ENCODE measurements at regions not wholly inside any gene's neighbourhood (a gene's known extent, or its start where the extent isn't known, plus 50 kb on each side); places are given as distances from the start of the nearest gene placed in this dataset.

- H3K27me3 ChIP-seq (ENCODE audit: insufficient read depth, poor library complexity, severe bottlenecking): no peaks in the 10 kb centered on the region
- TF ChIP-seq CTCF (IDR thresholded peaks at IDR 0.05; ENCODE audit: poor library complexity, severe bottlenecking): no peak
- H3K4me1 ChIP-seq (ENCODE audit: insufficient read depth, poor library complexity, severe bottlenecking): peaks cover 45% of the 10 kb centered on the region
- peak overlapping the region; percentile 88 for H3K27ac ChIP-seq (ENCODE audit: poor library complexity, severe bottlenecking)
- H3K9me3 ChIP-seq (ENCODE audit: severe bottlenecking): no peaks in the 10 kb centered on the region
- H3K36me3 ChIP-seq (ENCODE audit: low read depth): no peaks in the 10 kb centered on the region
- no peak overlapping the region for H3K4me3 ChIP-seq (ENCODE audit: severe bottlenecking)
- ATAC-seq (ENCODE audit: low read depth): peak; percentile 82
- DNase-seq (ENCODE audit: low spot score): peak; percentile 73
Observed at GRCh38 chr20:58014628-58015315, 213.7 kb downstream of the ANKRD60 start.

DNA sequence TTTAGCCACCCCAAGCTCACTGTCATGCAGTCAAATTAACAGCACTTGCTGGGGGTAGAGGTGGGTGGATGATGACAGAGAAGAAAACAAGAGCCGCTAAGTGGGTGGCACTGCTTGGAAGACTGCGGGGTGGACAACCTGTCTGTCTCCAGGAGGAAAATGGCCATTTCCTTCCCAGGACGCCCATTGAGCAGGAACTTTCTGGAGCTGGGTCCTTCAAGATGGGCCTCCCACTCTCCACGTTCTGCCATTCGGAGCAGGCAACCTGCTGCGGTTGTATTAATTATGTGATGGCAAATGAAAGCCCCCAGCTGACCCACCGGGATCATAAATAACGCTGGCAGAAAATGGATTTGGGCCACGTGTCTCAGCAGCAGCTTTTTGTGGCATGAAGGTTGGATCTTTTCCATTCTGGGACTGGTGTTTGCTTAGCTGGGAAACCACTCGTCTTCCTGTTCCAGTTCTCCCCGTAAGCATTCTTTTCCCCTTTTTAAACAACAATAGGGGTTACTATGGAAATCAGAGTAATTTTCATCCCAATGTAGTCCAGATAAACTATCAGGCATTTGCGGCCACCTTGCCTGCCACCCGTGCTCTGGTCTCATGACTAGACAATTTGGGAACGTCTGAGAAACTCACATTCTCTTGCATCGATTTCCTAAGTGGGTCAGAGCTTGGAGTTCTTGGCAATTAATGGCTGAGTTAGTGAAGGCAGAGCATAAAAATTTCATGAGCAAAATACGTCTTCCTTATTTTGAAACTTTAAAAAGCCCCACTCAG lies 215.5 kb downstream of the ANKRD60 start:
- H3K9me3 ChIP-seq (ENCODE audit: severe bottlenecking): no peaks in the 10 kb centered on the region
- no peaks in the 10 kb centered on the region for H3K27me3 ChIP-seq (ENCODE audit: insufficient read depth, poor library complexity, severe bottlenecking)
- no peak for TF ChIP-seq CTCF (IDR thresholded peaks at IDR 0.05; ENCODE audit: poor library complexity, severe bottlenecking)
- ATAC-seq (ENCODE audit: low read depth): no peak
- peaks cover 33% of the 10 kb centered on the region for H3K4me1 ChIP-seq (ENCODE audit: insufficient read depth, poor library complexity, severe bottlenecking)
- DNase-seq (ENCODE audit: low spot score): peak; percentile 57
- H3K4me3 ChIP-seq (ENCODE audit: severe bottlenecking): no peak overlapping the region
- H3K36me3 ChIP-seq (ENCODE audit: low read depth): no peaks in the 10 kb centered on the region
- no peak overlapping the region for H3K27ac ChIP-seq (ENCODE audit: poor library complexity, severe bottlenecking)

GRCh38 chr20:58011947-58012610 lies 216.4 kb downstream of the ANKRD60 start:
- Histone ChIP-seq H3K36me3 (ENCODE audit: low read depth) (no peaks in the 10 kb centered on the region), H3K4me3 (ENCODE audit: severe bottlenecking) (no peak overlapping the region)

DNA sequence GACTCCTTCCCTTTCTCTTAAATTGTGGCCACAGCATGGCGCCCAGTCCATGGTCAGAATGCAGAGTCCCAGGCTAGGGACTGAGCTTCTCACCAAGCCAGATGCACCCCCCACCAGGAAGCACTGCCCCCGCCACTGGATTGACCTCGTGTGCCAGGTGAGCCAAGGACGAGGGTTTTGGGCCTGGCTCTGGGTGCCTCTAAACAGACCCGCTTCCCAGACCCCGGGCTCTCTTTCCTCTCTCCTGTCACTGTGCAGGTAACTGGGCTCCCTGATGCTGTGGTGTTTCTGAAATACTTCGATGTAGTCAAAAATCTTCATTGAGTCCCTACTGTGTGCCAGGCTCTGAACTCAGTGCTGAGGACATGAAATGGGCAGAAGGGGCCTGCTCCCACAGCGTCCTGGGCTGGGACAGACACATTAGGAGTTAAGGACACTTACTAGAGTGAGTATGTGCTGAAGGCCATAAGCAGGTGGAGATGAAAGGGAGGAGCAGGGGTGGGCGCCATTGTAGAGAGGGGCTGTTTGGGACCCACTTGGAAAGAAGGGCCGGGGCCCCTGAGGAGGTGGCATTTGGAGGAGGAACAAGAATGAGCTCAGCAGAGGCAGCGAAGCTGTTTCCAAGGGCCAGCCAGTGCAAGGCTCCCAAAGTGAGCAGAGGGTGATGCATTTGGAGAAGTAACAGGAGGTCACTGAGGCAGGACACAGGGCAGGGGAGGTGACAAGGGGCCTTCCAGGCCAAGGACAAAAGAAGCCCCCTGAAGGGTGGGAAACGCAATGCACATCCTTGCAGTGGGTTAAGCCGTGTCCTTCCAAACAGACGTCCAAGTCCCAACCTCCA lies 217.1 kb downstream of the ANKRD60 start:
- Histone ChIP-seq H3K9me3 (ENCODE audit: severe bottlenecking) (no peaks in the 10 kb centered on the region), H3K27ac (ENCODE audit: poor library complexity, severe bottlenecking) (no peak overlapping the region), H3K4me3 (ENCODE audit: severe bottlenecking) (no peak overlapping the region), H3K4me1 (ENCODE audit: insufficient read depth, poor library complexity, severe bottlenecking) (peaks cover 18% of the 10 kb centered on the region), H3K27me3 (ENCODE audit: insufficient read depth, poor library complexity, severe bottlenecking) (no peaks in the 10 kb centered on the region), H3K36me3 (ENCODE audit: low read depth) (no peaks in the 10 kb centered on the region)
- peak; percentile 75 for DNase-seq (ENCODE audit: low spot score)
- TF ChIP-seq CTCF (IDR thresholded peaks at IDR 0.05; ENCODE audit: poor library complexity, severe bottlenecking): no peak
- ATAC-seq (ENCODE audit: low read depth): no peak

More at GRCh38 chr20:58011947-58012610, 216.4 kb downstream of the ANKRD60 start:
- Histone ChIP-seq H3K9me3 (ENCODE audit: severe bottlenecking) (no peaks in the 10 kb centered on the region), H3K27ac (ENCODE audit: poor library complexity, severe bottlenecking) (no peak overlapping the region), H3K4me1 (ENCODE audit: insufficient read depth, poor library complexity, severe bottlenecking) (peaks cover 25% of the 10 kb centered on the region), H3K27me3 (ENCODE audit: insufficient read depth, poor library complexity, severe bottlenecking) (no peaks in the 10 kb centered on the region)
- DNase-seq (ENCODE audit: low spot score): peak; percentile 71
- no peak for ATAC-seq (ENCODE audit: low read depth)
- no peak for TF ChIP-seq CTCF (IDR thresholded peaks at IDR 0.05; ENCODE audit: poor library complexity, severe bottlenecking)

Measured in RWPE2 (cell line).